ENCODE measurements at regions not wholly inside any gene's neighbourhood (a gene's known extent, or its start where the extent isn't known, plus 50 kb on each side); places are given as distances from the start of the nearest gene placed in this dataset.
A peak's percentile ranks its signal among the peaks of the same experiment; 100 is the strongest.
"Not testable (repeated sequence)": the region's sequence is repeated elsewhere in the genome, so short reads cannot be mapped to it uniquely, and the experiment has no call there.

- H3K4me3 ChIP-seq (ENCODE audit: low read depth, low read length), result no peak overlapping the region
- TF ChIP-seq CTCF (IDR thresholded peaks at IDR 0.05; ENCODE audit: low read depth, low read length), result no peak
- no peak for DNase-seq (ENCODE audit: low read depth, low spot score)
- in situ Hi-C loops (cut with HindIII; ENCODE audit: low sequenced_read_pairs), result no loop called here
Measured at GRCh38 chr21:14740116-14740515, 194.0 kb upstream of the SAMSN1 start.

GRCh38 chr21:14739590-14739989 lies 193.5 kb upstream of the SAMSN1 start:
- in situ Hi-C loops (cut with HindIII; ENCODE audit: low sequenced_read_pairs), result no loop called here
- no peak for DNase-seq (ENCODE audit: low read depth, low spot score)
- H3K4me3 ChIP-seq (ENCODE audit: low read depth, low read length), result no peak overlapping the region
- no peak for TF ChIP-seq CTCF (IDR thresholded peaks at IDR 0.05; ENCODE audit: low read depth, low read length)

GRCh38 chr21:14738576-14738975 lies 192.5 kb upstream of the SAMSN1 start:
- in situ Hi-C loops (cut with HindIII; ENCODE audit: low sequenced_read_pairs); H3K4me3 ChIP-seq (ENCODE audit: low read depth, low read length); DNase-seq (ENCODE audit: low read depth, low spot score): not testable (repeated sequence)

GRCh38 chr21:14737922-14738321 lies 191.8 kb upstream of the SAMSN1 start:
- no peak overlapping the region for H3K4me3 ChIP-seq (ENCODE audit: low read depth, low read length)
- DNase-seq (ENCODE audit: low read depth, low spot score), result peak; percentile 59
- in situ Hi-C loops (cut with HindIII; ENCODE audit: low sequenced_read_pairs), result no loop called here
- TF ChIP-seq CTCF (IDR thresholded peaks at IDR 0.05; ENCODE audit: low read depth, low read length), result peak; percentile 62

- no peak overlapping the region for H3K4me3 ChIP-seq (ENCODE audit: low read depth, low read length)
- no peak for TF ChIP-seq CTCF (IDR thresholded peaks at IDR 0.05; ENCODE audit: low read depth, low read length)
- in situ Hi-C loops (cut with HindIII; ENCODE audit: low sequenced_read_pairs), result no loop called here
- no peak for DNase-seq (ENCODE audit: low read depth, low spot score)
Measured at GRCh38 chr21:14737284-14737691, 191.2 kb upstream of the SAMSN1 start.

- in situ Hi-C loops (cut with HindIII; ENCODE audit: low sequenced_read_pairs), result no loop called here
- no peak for DNase-seq (ENCODE audit: low read depth, low spot score)
- TF ChIP-seq CTCF (IDR thresholded peaks at IDR 0.05; ENCODE audit: low read depth, low read length), result no peak
- H3K4me3 ChIP-seq (ENCODE audit: low read depth, low read length), result no peak overlapping the region
Measured at GRCh38 chr21:14736672-14737071, 190.6 kb upstream of the SAMSN1 start.

GRCh38 chr21:14736162-14736561 lies 190.0 kb upstream of the SAMSN1 start:
- H3K4me3 ChIP-seq (ENCODE audit: low read depth, low read length), result no peak overlapping the region
- TF ChIP-seq CTCF (IDR thresholded peaks at IDR 0.05; ENCODE audit: low read depth, low read length), result no peak
- no peak for DNase-seq (ENCODE audit: low read depth, low spot score)
- in situ Hi-C loops (cut with HindIII; ENCODE audit: low sequenced_read_pairs), result no loop called here
